Erythroblast (primary cell): ENCODE measurements at regions not wholly inside any gene's neighbourhood (a gene's known extent, or its start where the extent isn't known, plus 50 kb on each side); places are given as distances from the start of the nearest gene placed in this dataset.
"Not testable (repeated sequence)": the region's sequence is repeated elsewhere in the genome, so short reads cannot be mapped to it uniquely, and the experiment has no call there.

ENCODE experiments used
- DNase-seq, 2 experiments: peaks; one replicate each; lab custom pipeline; 2025; lab: John Stamatoyannopoulos, UW
- GATA1 ChIP-seq: IDR thresholded peaks from 2 replicates; pipeline ENCODE4 v1.6.1; 2011; ENCODE audit warnings: low read depth, mild to moderate bottlenecking, control low read depth, low read length, moderate library complexity
- POLR2A ChIP-seq: IDR thresholded peaks from 2 replicates; pipeline ENCODE4 v1.6.1; 2011; ENCODE audit warnings: mild to moderate bottlenecking, low read length

GRCh38 chr13:83125791-83126190 is 756.5 kb downstream of the SLITRK1 start:
- TF ChIP-seq POLR2A: no peak
- TF ChIP-seq GATA1: no peak
- no peak for DNase-seq

- TF ChIP-seq GATA1: no peak
These were observed 760.4 kb downstream of the SLITRK1 start for GRCh38 chr13:83121896-83122295.

GRCh38 chr13:83117046-83117445 is 765.2 kb downstream of the SLITRK1 start:
- DNase-seq: no peak
- TF ChIP-seq POLR2A (no peak), GATA1 (no peak)

More at GRCh38 chr13:83121896-83122295, 760.4 kb downstream of the SLITRK1 start:
- no peak for DNase-seq

GRCh38 chr13:83101574-83102247 is 780.6 kb downstream of the SLITRK1 start:
- not testable (repeated sequence) for DNase-seq

DNA sequence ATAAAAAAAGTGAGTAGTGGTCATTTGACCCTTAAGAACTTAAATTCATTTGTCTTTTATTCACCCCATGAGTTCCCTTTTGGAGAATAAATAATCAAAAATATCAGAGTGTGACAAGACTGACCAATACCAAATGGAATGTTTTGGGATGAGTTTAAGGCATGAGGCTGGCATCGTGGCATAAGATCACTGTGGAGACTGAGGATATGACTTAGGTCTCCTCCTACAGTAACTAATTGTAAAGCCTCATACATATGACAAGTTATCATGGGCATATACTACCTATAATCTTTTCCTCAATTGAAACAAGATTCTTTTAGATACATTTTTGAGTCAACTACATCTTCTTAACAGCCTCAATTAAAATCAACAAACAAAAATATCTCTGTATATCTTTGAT is 782.0 kb downstream of the SLITRK1 start:
- TF ChIP-seq GATA1: no peak
- DNase-seq: no peak

DNA sequence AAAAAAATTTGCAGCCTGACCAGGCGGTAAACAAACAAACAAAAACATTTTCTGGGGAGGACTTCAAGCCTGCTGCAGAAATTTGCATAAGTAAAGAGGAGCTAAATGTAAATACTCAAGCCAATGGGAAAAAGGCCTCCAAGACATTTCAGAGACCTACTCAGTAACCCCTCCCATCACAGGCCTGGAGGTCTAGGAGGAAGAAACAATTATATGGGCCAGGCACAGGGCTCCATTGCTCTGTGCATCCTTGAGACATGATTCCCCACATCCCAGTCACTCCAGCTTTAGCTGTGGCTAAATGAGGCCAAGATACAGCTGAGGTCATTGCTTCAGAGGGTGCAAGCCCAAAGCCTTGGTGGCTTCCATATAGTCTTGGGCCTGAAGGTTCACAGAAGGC is 793.4 kb downstream of the SLITRK1 start:
- DNase-seq: no peak
- TF ChIP-seq POLR2A (no peak), GATA1 (no peak)

GRCh38 chr13:83086948-83087347 is 795.3 kb downstream of the SLITRK1 start:
- no peak for DNase-seq
- TF ChIP-seq GATA1: no peak
- TF ChIP-seq POLR2A: no peak

- DNase-seq: no peak
These were observed 796.2 kb downstream of the SLITRK1 start for GRCh38 chr13:83086088-83086487.

GRCh38 chr13:83085186-83085900 is 796.9 kb downstream of the SLITRK1 start:
- no peak for TF ChIP-seq POLR2A
- no peak for TF ChIP-seq GATA1

More at GRCh38 chr13:83086088-83086487, 796.2 kb downstream of the SLITRK1 start:
- no peak for TF ChIP-seq GATA1
- no peak for TF ChIP-seq POLR2A

GRCh38 chr13:83077499-83077898 is 804.8 kb downstream of the SLITRK1 start:
- TF ChIP-seq GATA1 (no peak), POLR2A (no peak)
- no peak for DNase-seq

More at GRCh38 chr13:83085186-83085900, 796.9 kb downstream of the SLITRK1 start:
- DNase-seq: no peak

DNA sequence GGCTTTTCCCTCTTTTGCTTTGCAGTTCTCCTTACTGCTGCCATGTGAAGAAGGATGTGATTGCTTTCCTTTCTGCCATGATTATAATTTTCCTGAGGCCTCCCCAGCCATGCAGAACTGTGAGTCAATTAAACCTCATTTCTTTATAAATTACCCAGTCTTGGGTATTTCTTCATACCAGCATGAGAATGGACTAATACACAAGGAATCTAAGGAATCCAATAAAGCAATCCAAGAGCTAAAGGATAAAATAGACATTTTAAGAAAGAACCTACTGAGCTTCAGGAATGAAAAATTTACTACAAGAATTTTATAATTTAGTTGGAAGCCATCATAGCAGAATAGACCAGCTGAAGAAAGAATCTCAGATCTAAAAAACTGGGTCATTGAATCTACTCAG is 808.3 kb downstream of the SLITRK1 start:
- DNase-seq: not testable (repeated sequence)

DNA sequence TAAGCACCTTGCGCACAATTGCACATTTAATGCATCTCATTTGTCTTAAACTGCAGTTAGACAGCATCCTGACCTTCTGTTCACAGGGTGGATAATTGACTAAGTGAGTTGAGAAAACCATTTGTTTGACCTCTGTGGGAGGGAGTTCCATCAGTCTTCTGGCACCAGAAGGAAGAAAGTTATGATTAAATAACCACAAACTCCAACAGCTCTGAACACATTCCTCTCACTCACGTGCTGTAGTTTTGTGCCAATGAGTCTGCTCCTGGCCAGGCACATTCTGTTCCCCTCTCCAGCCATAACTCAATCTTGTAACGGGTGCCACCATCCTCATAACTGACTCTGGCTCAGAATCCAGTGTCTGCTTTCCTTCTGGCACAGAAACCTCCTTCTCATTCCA is 817.2 kb downstream of the SLITRK1 start:
- TF ChIP-seq POLR2A: no peak
- TF ChIP-seq GATA1: no peak

DNA sequence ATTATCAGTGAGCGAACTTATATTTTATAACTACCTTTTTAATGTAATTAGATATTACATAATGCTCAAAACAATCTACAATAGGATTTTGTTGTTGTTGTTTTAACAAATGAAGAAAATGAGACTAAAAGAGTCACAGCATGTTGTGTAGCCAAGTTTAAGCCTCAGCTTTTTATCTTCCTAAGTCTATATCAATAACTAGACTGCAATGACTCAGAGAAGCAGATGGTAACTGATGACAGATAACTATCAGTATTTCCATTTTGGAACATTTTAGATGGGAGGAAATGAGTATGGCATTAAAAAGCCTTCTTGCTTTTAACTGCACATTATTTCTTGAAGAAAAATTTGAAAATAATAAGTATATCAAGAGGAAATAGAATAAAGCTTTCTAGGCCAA is 825.2 kb downstream of the SLITRK1 start:
- no peak for TF ChIP-seq POLR2A
- no peak for TF ChIP-seq GATA1
- DNase-seq: no peak

More for the DNA sequence above, 817.2 kb downstream of the SLITRK1 start:
- DNase-seq: no peak

GRCh38 chr13:83056269-83056668 is 826.0 kb downstream of the SLITRK1 start:
- no peak for TF ChIP-seq GATA1
- TF ChIP-seq POLR2A: no peak
- DNase-seq: no peak

DNA sequence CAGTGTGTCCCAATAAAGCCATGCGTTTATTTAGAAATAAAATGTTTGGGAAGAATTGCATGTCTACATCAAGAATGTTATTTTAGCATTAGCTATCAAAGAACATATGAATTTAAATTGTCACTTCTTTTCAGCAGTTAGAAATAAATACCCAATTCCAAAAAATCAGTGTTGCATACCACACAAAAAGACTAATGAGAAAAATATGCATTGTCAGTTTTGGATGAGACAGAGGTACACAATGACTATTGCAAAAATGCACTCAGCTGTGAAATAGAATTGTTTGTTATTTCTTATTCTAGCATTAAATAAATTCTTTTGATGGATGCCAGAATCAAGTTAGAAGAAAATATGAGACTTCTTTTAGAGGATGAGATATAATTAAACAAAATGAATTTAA is 833.9 kb downstream of the SLITRK1 start:
- TF ChIP-seq POLR2A (no peak), GATA1 (no peak)
- DNase-seq: no peak
